ENCODE measurements at regions not wholly inside any gene's neighbourhood (a gene's known extent, or its start where the extent isn't known, plus 50 kb on each side); places are given as distances from the start of the nearest gene placed in this dataset.

DNA sequence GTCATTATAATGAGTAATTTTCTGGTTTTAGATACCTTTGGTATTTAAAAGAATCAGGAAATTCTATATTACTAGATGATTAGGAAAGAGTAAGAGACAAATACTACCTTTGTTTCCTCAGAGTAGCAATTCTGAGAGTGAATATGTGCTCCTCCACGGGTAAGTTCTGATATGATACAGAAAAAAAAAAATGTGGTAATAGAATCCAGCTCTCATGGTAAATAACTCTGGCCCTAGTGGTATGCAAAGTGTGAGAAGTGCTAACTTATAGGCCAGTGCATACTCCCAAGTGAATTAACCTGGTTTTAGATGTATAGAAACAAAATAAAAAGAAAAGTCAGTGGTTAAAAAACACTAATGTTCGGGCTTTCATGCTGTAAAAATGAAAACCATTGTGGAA lies 512.6 kb upstream of the SEMA3D start:
- H3K27me3 ChIP-seq (ENCODE audit: insufficient read depth, low read length, poor library complexity, severe bottlenecking), result no peaks in the 10 kb centered on the region
- H3K4me1 ChIP-seq (ENCODE audit: insufficient read depth, low read length, poor library complexity, severe bottlenecking), result no peaks in the 10 kb centered on the region
- H3K9me2 ChIP-seq (replicated peaks; ENCODE audit: low read depth, low read length), result no peaks in the 10 kb centered on the region
- H3K4me3 ChIP-seq (ENCODE audit: low read length, poor library complexity, severe bottlenecking), result no peak overlapping the region
- no peaks in the 10 kb centered on the region for H4K20me1 ChIP-seq (ENCODE audit: insufficient read depth, low read length, poor library complexity, severe bottlenecking)
- no peaks in the 10 kb centered on the region for H3K36me3 ChIP-seq (ENCODE audit: insufficient read depth, low read length)
- no peaks in the 10 kb centered on the region for H3K79me2 ChIP-seq (ENCODE audit: insufficient read depth, low read length)
- H2AFZ ChIP-seq (ENCODE audit: low read length), result no peak overlapping the region
- no peaks in the 10 kb centered on the region for H3F3A ChIP-seq (ENCODE audit: low read depth)
- H3K9ac ChIP-seq (ENCODE audit: low read depth, low read length, poor library complexity, severe bottlenecking), result no peak overlapping the region
- no peak overlapping the region for H3K4me2 ChIP-seq (ENCODE audit: low read depth, low read length, poor library complexity, severe bottlenecking)
- H3K9me3 ChIP-seq (ENCODE audit: insufficient read depth, low read depth, low read length), result no peaks in the 10 kb centered on the region
- TF ChIP-seq, protein P1, sequence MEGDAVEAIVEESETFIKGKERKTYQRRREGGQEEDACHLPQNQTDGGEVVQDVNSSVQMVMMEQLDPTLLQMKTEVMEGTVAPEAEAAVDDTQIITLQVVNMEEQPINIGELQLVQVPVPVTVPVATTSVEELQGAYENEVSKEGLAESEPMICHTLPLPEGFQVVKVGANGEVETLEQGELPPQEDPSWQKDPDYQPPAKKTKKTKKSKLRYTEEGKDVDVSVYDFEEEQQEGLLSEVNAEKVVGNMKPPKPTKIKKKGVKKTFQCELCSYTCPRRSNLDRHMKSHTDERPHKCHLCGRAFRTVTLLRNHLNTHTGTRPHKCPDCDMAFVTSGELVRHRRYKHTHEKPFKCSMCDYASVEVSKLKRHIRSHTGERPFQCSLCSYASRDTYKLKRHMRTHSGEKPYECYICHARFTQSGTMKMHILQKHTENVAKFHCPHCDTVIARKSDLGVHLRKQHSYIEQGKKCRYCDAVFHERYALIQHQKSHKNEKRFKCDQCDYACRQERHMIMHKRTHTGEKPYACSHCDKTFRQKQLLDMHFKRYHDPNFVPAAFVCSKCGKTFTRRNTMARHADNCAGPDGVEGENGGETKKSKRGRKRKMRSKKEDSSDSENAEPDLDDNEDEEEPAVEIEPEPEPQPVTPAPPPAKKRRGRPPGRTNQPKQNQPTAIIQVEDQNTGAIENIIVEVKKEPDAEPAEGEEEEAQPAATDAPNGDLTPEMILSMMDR (conservative IDR thresholded peaks at IDR 0.05; ENCODE audit: low read length), result no peak
- no peak for TF ChIP-seq EZH2phosphoT487 (IDR thresholded peaks at IDR 0.05; ENCODE audit: borderline replicate concordance)

DNA sequence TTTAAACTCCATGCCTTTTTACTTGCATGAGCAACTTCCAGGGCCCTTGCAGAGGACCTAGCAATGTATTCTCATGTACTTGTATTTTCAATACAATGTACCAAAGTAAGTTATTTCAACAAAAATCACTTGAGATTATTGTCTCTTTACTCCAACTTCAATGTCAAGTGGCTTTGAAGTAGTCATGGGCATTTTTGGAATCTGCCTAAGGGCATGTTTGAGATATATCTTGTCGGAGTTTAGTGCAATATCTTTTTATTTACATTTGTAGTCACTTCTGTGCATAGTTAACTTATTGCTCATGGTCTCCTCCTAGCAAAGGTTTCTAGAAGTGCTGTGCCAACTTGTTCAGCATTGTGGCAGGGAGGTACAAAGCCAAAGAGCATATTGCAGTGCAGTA lies 508.7 kb upstream of the SEMA3D start:
- Histone ChIP-seq H3F3A (ENCODE audit: low read depth) (no peaks in the 10 kb centered on the region), H3K9me3 (ENCODE audit: insufficient read depth, low read depth, low read length) (no peaks in the 10 kb centered on the region), H3K4me3 (ENCODE audit: low read length, poor library complexity, severe bottlenecking) (no peak overlapping the region), H3K4me2 (ENCODE audit: low read depth, low read length, poor library complexity, severe bottlenecking) (no peak overlapping the region), H3K36me3 (ENCODE audit: insufficient read depth, low read length) (no peaks in the 10 kb centered on the region), H3K4me1 (ENCODE audit: insufficient read depth, low read length, poor library complexity, severe bottlenecking) (no peaks in the 10 kb centered on the region), H4K20me1 (ENCODE audit: insufficient read depth, low read length, poor library complexity, severe bottlenecking) (no peaks in the 10 kb centered on the region), H3K9ac (ENCODE audit: low read depth, low read length, poor library complexity, severe bottlenecking) (no peak overlapping the region), H3K27me3 (ENCODE audit: insufficient read depth, low read length, poor library complexity, severe bottlenecking) (no peaks in the 10 kb centered on the region), H2AFZ (ENCODE audit: low read length) (no peak overlapping the region), H3K79me2 (ENCODE audit: insufficient read depth, low read length) (no peaks in the 10 kb centered on the region), H3K9me2 (replicated peaks; ENCODE audit: low read depth, low read length) (no peaks in the 10 kb centered on the region)
- TF ChIP-seq, protein P1 (conservative IDR thresholded peaks at IDR 0.05; ENCODE audit: low read length), result no peak
- TF ChIP-seq EZH2phosphoT487 (IDR thresholded peaks at IDR 0.05; ENCODE audit: borderline replicate concordance), result no peak

DNA sequence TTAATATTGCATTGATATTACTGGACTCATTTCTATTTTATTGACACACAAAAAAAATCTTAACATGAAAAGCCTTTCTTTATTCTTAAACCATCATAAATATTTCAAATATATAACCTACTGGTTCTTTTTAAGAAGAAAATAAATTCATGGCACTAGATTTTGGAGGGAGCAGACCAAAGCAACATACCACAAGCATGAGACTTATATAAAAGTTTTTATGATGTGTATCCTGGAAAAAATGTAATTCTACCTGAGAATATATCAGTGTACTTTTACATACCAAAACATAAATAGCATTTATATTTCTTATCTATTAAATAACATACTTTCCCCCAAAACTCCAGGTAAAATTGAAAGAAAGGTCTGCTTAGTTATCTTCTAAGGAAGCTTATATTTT lies 508.2 kb upstream of the SEMA3D start:
- Histone ChIP-seq H3K9me2 (replicated peaks; ENCODE audit: low read depth, low read length) (no peaks in the 10 kb centered on the region), H3K27me3 (ENCODE audit: insufficient read depth, low read length, poor library complexity, severe bottlenecking) (no peaks in the 10 kb centered on the region), H3F3A (ENCODE audit: low read depth) (no peaks in the 10 kb centered on the region), H4K20me1 (ENCODE audit: insufficient read depth, low read length, poor library complexity, severe bottlenecking) (no peaks in the 10 kb centered on the region), H3K4me3 (ENCODE audit: low read length, poor library complexity, severe bottlenecking) (no peak overlapping the region), H3K4me2 (ENCODE audit: low read depth, low read length, poor library complexity, severe bottlenecking) (no peak overlapping the region), H3K36me3 (ENCODE audit: insufficient read depth, low read length) (no peaks in the 10 kb centered on the region), H3K9me3 (ENCODE audit: insufficient read depth, low read depth, low read length) (no peaks in the 10 kb centered on the region), H2AFZ (ENCODE audit: low read length) (no peak overlapping the region), H3K4me1 (ENCODE audit: insufficient read depth, low read length, poor library complexity, severe bottlenecking) (no peaks in the 10 kb centered on the region), H3K79me2 (ENCODE audit: insufficient read depth, low read length) (no peaks in the 10 kb centered on the region), H3K9ac (ENCODE audit: low read depth, low read length, poor library complexity, severe bottlenecking) (no peak overlapping the region)
- TF ChIP-seq EZH2phosphoT487 (IDR thresholded peaks at IDR 0.05; ENCODE audit: borderline replicate concordance), result no peak
- TF ChIP-seq, protein P1 (conservative IDR thresholded peaks at IDR 0.05; ENCODE audit: low read length), result no peak

All from Loucy (cell line).